ENCODE measurements at regions not wholly inside any gene's neighbourhood (a gene's known extent, or its start where the extent isn't known, plus 50 kb on each side); places are given as distances from the start of the nearest gene placed in this dataset.

- no peak for DNase-seq (ENCODE audit: low spot score)
- no peak for TF ChIP-seq CTCF (IDR thresholded peaks at IDR 0.05; ENCODE audit: extremely low read depth, missing control alignments)
Observed at GRCh38 chr12:77615332-77615731, 215.4 kb upstream of the NAV3 start.

- TF ChIP-seq CTCF (IDR thresholded peaks at IDR 0.05; ENCODE audit: extremely low read depth, missing control alignments), result no peak
- no peak for DNase-seq (ENCODE audit: low spot score)
Observed at GRCh38 chr12:77613411-77613810, 217.3 kb upstream of the NAV3 start.

- no peak for DNase-seq (ENCODE audit: low spot score)
- TF ChIP-seq CTCF (IDR thresholded peaks at IDR 0.05; ENCODE audit: extremely low read depth, missing control alignments), result no peak
Observed at GRCh38 chr12:77610446-77610845, 220.2 kb upstream of the NAV3 start.

GRCh38 chr12:77609016-77609415 lies 221.7 kb upstream of the NAV3 start:
- no peak for DNase-seq (ENCODE audit: low spot score)
- TF ChIP-seq CTCF (IDR thresholded peaks at IDR 0.05; ENCODE audit: extremely low read depth, missing control alignments), result no peak

GRCh38 chr12:77608271-77608824 lies 222.3 kb upstream of the NAV3 start:
- TF ChIP-seq CTCF (IDR thresholded peaks at IDR 0.05; ENCODE audit: extremely low read depth, missing control alignments), result no peak
- no peak for DNase-seq (ENCODE audit: low spot score)

- no peak for DNase-seq (ENCODE audit: low spot score)
- no peak for TF ChIP-seq CTCF (IDR thresholded peaks at IDR 0.05; ENCODE audit: extremely low read depth, missing control alignments)
Observed at GRCh38 chr12:77606348-77606747, 224.3 kb upstream of the NAV3 start.

- no peak for DNase-seq (ENCODE audit: low spot score)
- no peak for TF ChIP-seq CTCF (IDR thresholded peaks at IDR 0.05; ENCODE audit: extremely low read depth, missing control alignments)
Observed at GRCh38 chr12:77603946-77604345, 226.7 kb upstream of the NAV3 start.
